NCI-H2081 treated with DMSO at 0.1 percent for 48 hours (cell line): ENCODE measurements at regions not wholly inside any gene's neighbourhood (a gene's known extent, or its start where the extent isn't known, plus 50 kb on each side); places are given as distances from the start of the nearest gene placed in this dataset.
"Not testable (repeated sequence)": the region's sequence is repeated elsewhere in the genome, so short reads cannot be mapped to it uniquely, and the experiment has no call there.

Experiments
- DNase-seq: peaks from one replicate; lab custom pipeline; 2025; lab: John Stamatoyannopoulos, UW

- peak; percentile 7 for DNase-seq
These were observed 268.4 kb upstream of the CDH19 start for GRCh38 chr18:66872277-66872676.

DNA sequence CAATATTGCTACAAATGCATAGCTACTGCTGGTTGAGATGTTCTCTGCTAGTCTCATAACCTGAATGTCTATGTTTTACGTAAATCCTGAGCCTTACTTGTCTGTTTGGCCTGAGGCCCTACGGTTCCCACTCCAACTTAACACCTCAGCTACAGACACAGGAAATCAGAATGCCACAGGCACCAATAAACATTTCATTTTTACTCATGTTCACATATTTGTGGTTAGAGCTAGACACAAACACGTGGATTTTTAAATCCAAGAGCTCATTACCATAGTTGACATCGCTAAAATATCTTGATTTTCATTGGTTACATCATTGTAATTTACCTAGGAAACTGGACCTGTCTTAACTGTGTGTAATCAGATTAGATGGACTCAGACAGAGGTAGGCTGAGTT lies 263.8 kb upstream of the CDH19 start:
- DNase-seq, result no peak

DNA sequence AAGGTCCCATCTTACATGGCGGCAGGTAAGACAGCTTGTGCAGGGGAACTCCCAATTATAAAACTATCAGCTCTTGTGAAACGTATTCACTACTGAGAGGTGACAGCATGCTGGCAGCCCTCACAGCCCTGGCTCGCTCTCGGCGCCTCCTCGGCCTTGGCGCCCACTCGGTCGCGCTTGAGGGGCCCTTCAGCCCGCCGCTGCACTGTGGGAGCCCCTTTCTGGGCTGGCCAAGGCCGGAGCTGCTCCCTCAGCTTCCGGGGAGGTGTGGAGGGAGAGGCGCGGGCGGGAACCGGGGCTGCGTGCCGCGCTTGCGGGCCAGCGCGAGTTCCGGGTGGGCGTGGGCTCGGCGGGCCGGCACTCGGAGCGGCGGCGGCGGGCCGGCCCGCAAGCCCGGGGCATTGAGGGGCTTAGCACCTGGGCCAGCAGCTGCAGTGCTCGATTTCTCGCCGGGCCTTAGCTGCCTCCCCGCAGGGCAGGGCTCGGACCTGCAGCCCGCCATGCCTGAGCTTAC lies 262.6 kb upstream of the CDH19 start:
- DNase-seq, result not testable (repeated sequence)

- DNase-seq, result no peak
These were observed 234.6 kb upstream of the CDH19 start for GRCh38 chr18:66838340-66838987.

DNA sequence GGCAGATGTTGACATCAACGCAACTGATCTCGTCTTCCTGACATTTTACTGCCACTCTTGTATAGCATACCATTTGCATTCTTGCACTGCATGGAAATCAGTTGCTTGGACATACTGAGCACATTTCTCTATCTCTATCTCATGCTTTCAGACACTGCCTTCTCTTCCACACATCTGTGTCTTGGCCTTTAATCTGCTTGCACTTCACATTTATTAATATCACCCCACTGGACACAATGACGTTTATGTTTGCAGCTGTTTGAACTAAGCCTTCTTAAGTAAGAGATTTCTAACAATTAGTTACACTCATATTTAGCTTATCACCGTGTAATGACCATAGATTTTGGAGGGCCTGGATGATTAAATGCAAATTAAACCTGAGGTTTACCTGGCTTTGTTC lies 229.8 kb upstream of the CDH19 start:
- DNase-seq, result no peak

GRCh38 chr18:66826211-66826610 lies 222.3 kb upstream of the CDH19 start:
- DNase-seq, result peak; percentile 53

GRCh38 chr18:66825347-66825746 lies 221.5 kb upstream of the CDH19 start:
- no peak for DNase-seq

GRCh38 chr18:66819235-66819634 lies 215.3 kb upstream of the CDH19 start:
- DNase-seq, result no peak

GRCh38 chr18:66813138-66813537 lies 209.2 kb upstream of the CDH19 start:
- no peak for DNase-seq

- no peak for DNase-seq
These were observed 191.2 kb upstream of the CDH19 start for GRCh38 chr18:66795051-66795450.

DNA sequence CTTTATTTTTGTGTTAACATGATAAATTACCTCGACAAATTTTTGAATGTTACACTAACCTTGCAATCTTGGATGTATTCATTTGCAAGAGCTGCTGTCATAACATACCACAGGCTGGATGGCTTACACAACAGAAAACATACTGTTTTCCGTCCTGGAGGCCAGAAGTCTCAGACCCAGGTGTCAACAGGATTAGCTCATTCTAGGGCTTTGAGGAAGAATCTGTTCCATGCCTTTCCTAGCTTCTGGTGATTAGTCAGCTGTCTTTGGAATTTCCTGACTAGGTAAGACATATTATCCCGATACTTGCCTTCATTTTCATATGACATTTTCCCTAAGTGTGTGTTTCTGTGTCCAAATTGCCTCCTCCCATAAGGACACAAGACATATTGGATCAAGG lies 188.6 kb upstream of the CDH19 start:
- DNase-seq, result no peak

DNA sequence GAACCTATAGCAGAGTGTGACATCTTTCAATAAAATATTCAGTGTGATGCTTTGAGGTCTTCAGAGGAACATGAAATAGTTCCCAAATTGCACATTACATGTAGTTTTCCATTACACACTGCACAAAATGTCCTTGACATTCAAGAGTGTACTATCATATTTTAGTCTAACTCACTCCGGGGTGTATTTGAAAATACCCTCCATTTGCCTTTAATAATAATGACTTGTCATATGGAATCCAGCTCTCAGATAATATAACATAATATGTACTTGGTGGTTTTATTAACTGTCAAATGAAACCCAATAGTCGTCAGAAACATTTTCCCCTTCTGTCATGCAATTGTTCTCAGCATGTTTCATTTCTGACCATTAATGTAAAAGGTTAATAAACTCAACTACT lies 176.7 kb upstream of the CDH19 start:
- no peak for DNase-seq

DNA sequence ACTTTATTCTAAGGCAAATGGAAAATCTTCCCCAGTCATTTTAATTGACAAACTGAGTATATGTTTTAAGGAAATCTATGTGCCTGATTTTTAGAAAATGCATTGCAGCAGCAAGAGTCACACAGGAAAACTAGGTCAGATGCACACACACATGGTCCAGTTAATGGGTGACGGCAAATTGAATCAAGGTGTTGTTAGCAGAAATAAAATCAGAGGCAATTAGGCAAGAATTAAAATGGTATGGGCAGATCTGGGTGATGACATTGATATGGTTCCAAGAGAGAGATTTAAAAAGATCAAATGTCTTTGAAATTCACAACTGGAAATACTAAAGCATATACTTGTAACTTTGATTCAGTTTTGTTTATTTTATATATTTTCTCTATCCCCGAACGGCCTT lies 174.2 kb upstream of the CDH19 start:
- no peak for DNase-seq

DNA sequence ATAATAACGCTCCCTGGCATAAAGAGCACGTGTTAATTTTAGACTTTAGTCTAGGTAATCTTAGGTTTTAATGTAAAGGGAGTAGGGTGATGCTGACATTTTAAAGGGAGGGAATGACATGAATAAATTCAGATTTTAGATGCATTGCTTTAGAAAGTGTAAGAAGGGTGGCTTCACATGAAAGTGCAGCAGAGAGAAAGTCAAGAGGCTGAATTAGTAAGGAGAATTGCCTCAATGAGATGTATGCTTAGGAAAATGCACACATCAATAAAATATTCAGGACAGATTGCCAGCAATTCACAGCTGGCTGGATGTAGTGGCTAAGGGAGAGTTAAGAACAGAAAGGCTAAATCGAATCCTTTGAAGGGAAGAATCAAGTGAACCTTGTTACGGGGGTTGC lies 165.5 kb upstream of the CDH19 start:
- DNase-seq, result no peak

- no peak for DNase-seq
These were observed 160.3 kb upstream of the CDH19 start for GRCh38 chr18:66764230-66764629.

- DNase-seq, result no peak
These were observed 157.3 kb upstream of the CDH19 start for GRCh38 chr18:66761166-66761565.

GRCh38 chr18:66760559-66760958 lies 156.7 kb upstream of the CDH19 start:
- DNase-seq, result no peak

DNA sequence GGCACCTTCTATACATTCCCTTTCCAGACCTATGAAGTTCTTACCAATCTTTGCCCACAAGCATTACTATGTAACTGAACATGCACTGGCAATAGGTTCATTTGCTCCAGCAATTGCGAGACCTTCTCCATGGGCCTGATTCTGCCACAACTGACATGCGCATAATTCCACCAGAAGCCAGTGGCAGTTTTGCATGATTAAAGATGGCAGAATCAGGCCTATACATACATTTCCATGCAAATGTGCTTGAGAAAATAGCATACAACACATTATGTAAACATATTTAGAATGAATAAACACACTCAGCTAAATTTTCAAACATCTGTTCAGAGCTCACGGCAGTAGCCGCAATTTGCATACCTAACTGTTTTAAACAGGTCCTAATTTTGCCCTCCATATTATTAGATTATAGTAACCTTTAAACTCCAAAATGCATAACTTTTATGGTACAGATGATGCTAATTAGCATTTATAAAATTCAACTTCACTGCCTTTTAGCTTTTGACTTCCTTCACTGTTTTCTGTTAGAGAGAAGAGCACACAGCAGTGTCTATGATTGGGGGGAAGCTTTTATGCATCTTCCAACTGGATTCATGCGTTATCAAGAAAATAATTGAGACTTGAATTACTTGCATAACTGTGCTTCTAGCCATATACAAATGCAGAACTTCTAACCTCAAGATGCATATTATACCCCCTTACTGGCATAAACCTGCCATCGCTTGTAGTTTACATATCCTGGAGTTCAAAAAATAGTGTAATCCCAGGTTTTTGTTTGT lies 155.3 kb upstream of the CDH19 start:
- DNase-seq, result no peak

DNA sequence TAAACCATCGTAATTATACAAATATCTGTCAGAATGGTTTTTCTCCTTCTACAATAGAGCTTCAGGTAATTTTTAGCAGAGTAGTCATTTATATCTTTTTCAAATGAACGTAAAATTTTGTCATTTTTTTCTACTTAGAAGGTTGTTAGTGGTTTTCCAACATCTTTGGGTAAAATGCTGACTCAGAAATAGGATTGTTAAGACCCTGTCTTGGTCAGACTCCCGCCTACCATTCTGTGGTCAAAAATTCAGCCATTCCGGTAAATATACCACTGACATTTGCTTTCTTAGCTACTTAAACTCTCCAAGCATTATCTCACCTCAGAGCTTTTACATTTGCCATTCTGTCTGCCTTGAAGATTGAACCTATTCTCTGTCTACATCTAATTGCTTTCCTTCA lies 154.1 kb upstream of the CDH19 start:
- no peak for DNase-seq

DNA sequence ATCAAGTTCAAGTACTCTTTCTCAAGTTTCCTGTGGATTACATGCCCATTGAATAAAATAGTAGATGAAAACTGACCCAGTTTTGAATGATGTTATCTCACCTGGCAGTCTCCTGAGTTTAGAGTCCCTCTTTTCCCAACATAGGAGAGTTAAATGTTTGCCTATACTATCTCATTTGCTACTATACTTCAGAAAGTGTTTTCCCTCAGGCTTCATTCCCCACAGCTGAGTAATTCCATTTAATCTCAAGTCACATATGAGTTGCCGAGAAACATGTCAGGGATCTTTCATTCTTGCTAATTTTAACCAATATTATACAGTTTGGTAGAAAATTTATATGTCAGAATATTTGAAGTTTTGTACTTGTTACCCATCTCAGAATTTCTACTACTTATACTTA lies 150.4 kb upstream of the CDH19 start:
- no peak for DNase-seq

DNA sequence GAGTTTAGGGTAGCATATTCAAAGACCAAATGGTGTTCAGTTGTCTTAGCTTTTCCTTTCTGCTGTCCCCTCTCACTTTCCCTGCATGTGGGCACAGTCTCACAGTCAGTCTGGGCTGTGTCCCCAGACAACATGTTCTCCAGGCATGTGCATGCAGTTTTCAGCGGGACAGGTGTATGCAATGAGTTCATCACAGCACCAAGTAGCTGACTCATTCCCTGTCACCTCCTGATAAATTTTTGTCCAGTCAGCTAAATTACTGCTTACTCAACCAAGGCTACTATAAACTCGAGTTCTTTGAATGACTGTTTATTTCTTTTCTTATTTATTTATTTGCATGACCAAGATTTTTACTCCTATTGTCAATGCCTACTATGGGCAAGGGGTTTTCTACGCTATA lies 148.8 kb upstream of the CDH19 start:
- DNase-seq, result no peak

- no peak for DNase-seq
These were observed 145.7 kb upstream of the CDH19 start for GRCh38 chr18:66749481-66750035.

DNA sequence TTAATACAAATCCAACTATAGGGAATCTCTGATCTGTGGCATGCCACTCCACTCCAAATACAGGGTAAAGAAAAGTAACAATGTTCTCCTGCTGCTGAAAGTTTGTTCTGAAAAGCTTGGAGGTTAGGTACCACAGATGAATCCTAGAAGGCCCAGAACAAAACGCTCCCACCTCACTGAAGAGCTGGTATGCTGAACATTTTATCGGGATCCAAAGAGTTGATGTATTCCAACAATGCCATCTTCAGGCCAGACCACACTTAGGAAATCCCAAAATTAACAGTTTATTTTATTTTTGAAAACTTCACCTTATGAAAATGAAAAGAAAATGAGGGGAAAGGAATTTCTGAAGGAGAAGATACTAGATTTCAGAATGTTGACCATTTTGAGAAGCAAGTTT lies 145.1 kb upstream of the CDH19 start:
- no peak for DNase-seq
